ENCODE measurements at regions not wholly inside any gene's neighbourhood (a gene's known extent, or its start where the extent isn't known, plus 50 kb on each side); places are given as distances from the start of the nearest gene placed in this dataset.
"Not testable (repeated sequence)": the region's sequence is repeated elsewhere in the genome, so short reads cannot be mapped to it uniquely, and the experiment has no call there.

GRCh38 chr16:5309946-5310611 lies 212.5 kb upstream of the EEF2KMT start:
- DNase-seq: no peak

GRCh38 chr16:5305023-5305422 lies 207.4 kb upstream of the EEF2KMT start:
- DNase-seq: no peak

- no peak for DNase-seq
Observed at GRCh38 chr16:5302372-5303114, 204.9 kb upstream of the EEF2KMT start.

GRCh38 chr16:5298202-5298601 lies 200.6 kb upstream of the EEF2KMT start:
- no peak for DNase-seq

GRCh38 chr16:5296176-5296575 lies 198.6 kb upstream of the EEF2KMT start:
- DNase-seq: no peak

- not testable (repeated sequence) for DNase-seq
Observed at GRCh38 chr16:5295304-5295703, 197.7 kb upstream of the EEF2KMT start.

GRCh38 chr16:5282152-5282551 lies 184.6 kb upstream of the EEF2KMT start:
- not testable (repeated sequence) for DNase-seq

GRCh38 chr16:5257462-5257861 lies 159.9 kb upstream of the EEF2KMT start:
- DNase-seq: no peak

- no peak for DNase-seq
Observed at GRCh38 chr16:5252791-5253190, 155.2 kb upstream of the EEF2KMT start.

- DNase-seq: not testable (repeated sequence)
Observed at GRCh38 chr16:5247403-5247802, 149.8 kb upstream of the EEF2KMT start.

GRCh38 chr16:5240278-5240626 lies 142.7 kb upstream of the EEF2KMT start:
- DNase-seq: not testable (repeated sequence)

- not testable (repeated sequence) for DNase-seq
Observed at GRCh38 chr16:5239472-5240277, 142.1 kb upstream of the EEF2KMT start.

- no peak for DNase-seq
Observed at GRCh38 chr16:5235119-5235518, 137.5 kb upstream of the EEF2KMT start.

- DNase-seq: no peak
Observed at GRCh38 chr16:5234295-5235050, 136.9 kb upstream of the EEF2KMT start.

GRCh38 chr16:5231246-5231759 lies 133.7 kb upstream of the EEF2KMT start:
- DNase-seq: no peak

GRCh38 chr16:5228369-5228768 lies 130.8 kb upstream of the EEF2KMT start:
- no peak for DNase-seq

GRCh38 chr16:5225931-5226655 lies 128.5 kb upstream of the EEF2KMT start:
- no peak for DNase-seq

GRCh38 chr16:5222761-5223160 lies 125.2 kb upstream of the EEF2KMT start:
- no peak for DNase-seq

- not testable (repeated sequence) for DNase-seq
Observed at GRCh38 chr16:5221831-5222230, 124.2 kb upstream of the EEF2KMT start.

GRCh38 chr16:5220705-5221104 lies 123.1 kb upstream of the EEF2KMT start:
- DNase-seq: no peak

GRCh38 chr16:5216441-5217080 lies 119.0 kb upstream of the EEF2KMT start:
- no peak for DNase-seq

GRCh38 chr16:5215901-5216300 lies 118.3 kb upstream of the EEF2KMT start:
- DNase-seq: no peak

Data from NCI-H187 treated with DMSO at 0.1 percent for 48 hours (cell line).